NB4 (cell line): ENCODE measurements at regions not wholly inside any gene's neighbourhood (a gene's known extent, or its start where the extent isn't known, plus 50 kb on each side); places are given as distances from the start of the nearest gene placed in this dataset.

Experiments used
- CTCF ChIP-seq: IDR thresholded peaks from one replicate; pipeline ENCODE4 v1.5.1; 2012; ENCODE audit warnings: low read depth, low read length
- MAX ChIP-seq: IDR thresholded peaks from 2 replicates; pipeline ENCODE4 v1.6.1; 2011; ENCODE audit warnings: low read depth, low read length
- MYC ChIP-seq: IDR thresholded peaks from 2 replicates; pipeline ENCODE4 v1.6.1; 2011; ENCODE audit warnings: low read depth, low read length
- POLR2A ChIP-seq: IDR thresholded peaks from 2 replicates; pipeline ENCODE4 v1.6.1; 2011; ENCODE audit warnings: mild to moderate bottlenecking; ENCODE audit not compliant: insufficient read length; ENCODE audit errors: extremely low read depth

GRCh38 chr13:108409730-108410129 is 140.2 kb downstream of the TNFSF13B start:
- TF ChIP-seq POLR2A (no peak), CTCF (no peak), MYC (no peak), MAX (no peak)
